IMR-90 (cell line): ENCODE measurements at regions not wholly inside any gene's neighbourhood (a gene's known extent, or its start where the extent isn't known, plus 50 kb on each side); places are given as distances from the start of the nearest gene placed in this dataset.

Source experiments
- BHLHE40 ChIP-seq: fragments of 150-350 bp; IDR thresholded peaks from 2 replicates; pipeline ENCODE4 v1.6.1; 2016; ENCODE audit warnings: mild to moderate bottlenecking, low read depth, low read length
- CTCF ChIP-seq: conservative IDR thresholded peaks from 2 replicates; pipeline ENCODE4 v1.5.1; 2012; ENCODE audit warnings: mild to moderate bottlenecking, low read depth, low read length, improper control_type of control experiment
- ELK1 ChIP-seq: fragments of 150-350 bp; IDR thresholded peaks from 2 replicates; pipeline ENCODE4 v1.6.1; 2016; ENCODE audit warnings: low read depth, mild to moderate bottlenecking, low read length, moderate library complexity, borderline replicate concordance
- MAFK ChIP-seq: IDR thresholded peaks from 2 replicates; pipeline ENCODE4 v1.6.1; 2012; ENCODE audit warnings: low read depth, low read length, improper control_type of control experiment
- USF2 ChIP-seq: fragments of 150-350 bp; IDR thresholded peaks from 2 replicates; pipeline ENCODE4 v1.6.1; 2017; ENCODE audit warnings: mild to moderate bottlenecking, antibody characterized with exemption, low read length, low read depth

GRCh38 chr2:146229508-146230155 lies 1615.2 kb upstream of the ACVR2A start:
- TF ChIP-seq CTCF: no peak
- TF ChIP-seq BHLHE40: no peak
- no peak for TF ChIP-seq ELK1
- TF ChIP-seq USF2: no peak
- no peak for TF ChIP-seq MAFK
